ENCODE measurements at regions not wholly inside any gene's neighbourhood (a gene's known extent, or its start where the extent isn't known, plus 50 kb on each side); places are given as distances from the start of the nearest gene placed in this dataset.
"Not testable (repeated sequence)": the region's sequence is repeated elsewhere in the genome, so short reads cannot be mapped to it uniquely, and the experiment has no call there.

- H3K9me3 ChIP-seq (replicated peaks; ENCODE audit: control insufficient read depth, insufficient read depth, low read length); FAIRE-seq; H3K27ac ChIP-seq (ENCODE audit: insufficient read depth, low read depth, low read length); H3K27me3 ChIP-seq (ENCODE audit: control insufficient read depth in 2 of 2, insufficient read depth in 2 of 2, low read length in 2 of 2); DNase-seq (ENCODE audit: low read depth, low spot score); H3K9ac ChIP-seq (replicated peaks; ENCODE audit: extremely low read depth, insufficient read depth, low read length); intact Hi-C loops (cut with micrococcal nuclease); H3K4me2 ChIP-seq (ENCODE audit: insufficient read depth, low read length); H3K4me3 ChIP-seq (replicated peaks in 1 of 3; ENCODE audit: insufficient read depth in 1 of 3, low read depth in 1 of 3, low read length in 3 of 3); H3K9me1 ChIP-seq (replicated peaks; ENCODE audit: control insufficient read depth, extremely low read depth, insufficient read depth, low read length); POLR2A ChIA-PET; H3K79me2 ChIP-seq (ENCODE audit: control insufficient read depth, insufficient read depth, low read length); H3K4me1 ChIP-seq (ENCODE audit: control insufficient read depth, extremely low read depth, insufficient read depth, low read length); H3K36me3 ChIP-seq (ENCODE audit: control insufficient read depth in 2 of 2, extremely low read depth in 1 of 2, insufficient read depth in 2 of 2, low read length in 2 of 2); BruUV-seq (replicated peaks); H2AFZ ChIP-seq (ENCODE audit: low read depth, low read length); dilution Hi-C loops (cut with MboI; ENCODE audit: extremely low pct_ligation_motif_present, low sequenced_read_pairs); CTCF ChIA-PET; H4K20me1 ChIP-seq (replicated peaks; ENCODE audit: control insufficient read depth, extremely low read depth, insufficient read depth, low read length): not testable (repeated sequence)
These were observed 901.7 kb downstream of the TUBA3C start for GRCh38 chr13:18279971-18280370.

- H3K9me3 ChIP-seq (replicated peaks; ENCODE audit: control insufficient read depth, insufficient read depth, low read length); H3K4me3 ChIP-seq (replicated peaks in 1 of 3; ENCODE audit: insufficient read depth in 1 of 3, low read depth in 1 of 3, low read length in 3 of 3); H3K36me3 ChIP-seq (ENCODE audit: control insufficient read depth in 2 of 2, extremely low read depth in 1 of 2, insufficient read depth in 2 of 2, low read length in 2 of 2); dilution Hi-C loops (cut with MboI; ENCODE audit: extremely low pct_ligation_motif_present, low sequenced_read_pairs); H4K20me1 ChIP-seq (replicated peaks; ENCODE audit: control insufficient read depth, extremely low read depth, insufficient read depth, low read length); H3K9me1 ChIP-seq (replicated peaks; ENCODE audit: control insufficient read depth, extremely low read depth, insufficient read depth, low read length); DNase-seq (ENCODE audit: low read depth, low spot score); BruUV-seq (replicated peaks); H3K27ac ChIP-seq (ENCODE audit: insufficient read depth, low read depth, low read length); H2AFZ ChIP-seq (ENCODE audit: low read depth, low read length); H3K4me2 ChIP-seq (ENCODE audit: insufficient read depth, low read length); H3K4me1 ChIP-seq (ENCODE audit: control insufficient read depth, extremely low read depth, insufficient read depth, low read length); H3K9ac ChIP-seq (replicated peaks; ENCODE audit: extremely low read depth, insufficient read depth, low read length); H3K79me2 ChIP-seq (ENCODE audit: control insufficient read depth, insufficient read depth, low read length); CTCF ChIA-PET; FAIRE-seq; H3K27me3 ChIP-seq (ENCODE audit: control insufficient read depth in 2 of 2, insufficient read depth in 2 of 2, low read length in 2 of 2); intact Hi-C loops (cut with micrococcal nuclease); POLR2A ChIA-PET: not testable (repeated sequence)
These were observed 904.3 kb downstream of the TUBA3C start for GRCh38 chr13:18277372-18277771.

DNA sequence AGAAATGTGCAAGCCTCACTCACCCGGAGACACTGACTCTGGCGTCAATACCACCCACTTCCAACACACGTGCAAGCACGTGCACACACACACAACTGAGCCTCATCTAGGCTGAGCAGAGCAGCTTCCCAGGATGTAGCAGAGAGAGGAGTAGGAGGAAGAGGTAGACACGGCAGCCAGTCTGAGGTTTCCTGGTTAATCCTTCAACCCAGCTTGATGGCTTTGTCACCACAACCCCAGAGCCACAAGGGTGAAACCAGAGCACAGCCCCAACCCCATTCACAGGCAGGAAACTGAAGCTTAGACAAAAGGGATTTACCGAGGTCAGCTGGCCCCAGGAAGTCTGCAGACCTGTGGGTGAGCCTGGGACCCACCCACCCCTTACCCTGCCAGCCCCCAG lies 905.3 kb downstream of the TUBA3C start:
- H3K9ac ChIP-seq (replicated peaks; ENCODE audit: extremely low read depth, insufficient read depth, low read length); H3K9me3 ChIP-seq (replicated peaks; ENCODE audit: control insufficient read depth, insufficient read depth, low read length); H3K27me3 ChIP-seq (ENCODE audit: control insufficient read depth in 2 of 2, insufficient read depth in 2 of 2, low read length in 2 of 2); FAIRE-seq; intact Hi-C loops (cut with micrococcal nuclease); POLR2A ChIA-PET; H4K20me1 ChIP-seq (replicated peaks; ENCODE audit: control insufficient read depth, extremely low read depth, insufficient read depth, low read length); H3K36me3 ChIP-seq (ENCODE audit: control insufficient read depth in 2 of 2, extremely low read depth in 1 of 2, insufficient read depth in 2 of 2, low read length in 2 of 2); DNase-seq (ENCODE audit: low read depth, low spot score); H3K4me1 ChIP-seq (ENCODE audit: control insufficient read depth, extremely low read depth, insufficient read depth, low read length); H2AFZ ChIP-seq (ENCODE audit: low read depth, low read length); H3K4me3 ChIP-seq (replicated peaks in 1 of 3; ENCODE audit: insufficient read depth in 1 of 3, low read depth in 1 of 3, low read length in 3 of 3); dilution Hi-C loops (cut with MboI; ENCODE audit: extremely low pct_ligation_motif_present, low sequenced_read_pairs); H3K27ac ChIP-seq (ENCODE audit: insufficient read depth, low read depth, low read length); BruUV-seq (replicated peaks); H3K4me2 ChIP-seq (ENCODE audit: insufficient read depth, low read length); CTCF ChIA-PET; H3K9me1 ChIP-seq (replicated peaks; ENCODE audit: control insufficient read depth, extremely low read depth, insufficient read depth, low read length); H3K79me2 ChIP-seq (ENCODE audit: control insufficient read depth, insufficient read depth, low read length): not testable (repeated sequence)

DNA sequence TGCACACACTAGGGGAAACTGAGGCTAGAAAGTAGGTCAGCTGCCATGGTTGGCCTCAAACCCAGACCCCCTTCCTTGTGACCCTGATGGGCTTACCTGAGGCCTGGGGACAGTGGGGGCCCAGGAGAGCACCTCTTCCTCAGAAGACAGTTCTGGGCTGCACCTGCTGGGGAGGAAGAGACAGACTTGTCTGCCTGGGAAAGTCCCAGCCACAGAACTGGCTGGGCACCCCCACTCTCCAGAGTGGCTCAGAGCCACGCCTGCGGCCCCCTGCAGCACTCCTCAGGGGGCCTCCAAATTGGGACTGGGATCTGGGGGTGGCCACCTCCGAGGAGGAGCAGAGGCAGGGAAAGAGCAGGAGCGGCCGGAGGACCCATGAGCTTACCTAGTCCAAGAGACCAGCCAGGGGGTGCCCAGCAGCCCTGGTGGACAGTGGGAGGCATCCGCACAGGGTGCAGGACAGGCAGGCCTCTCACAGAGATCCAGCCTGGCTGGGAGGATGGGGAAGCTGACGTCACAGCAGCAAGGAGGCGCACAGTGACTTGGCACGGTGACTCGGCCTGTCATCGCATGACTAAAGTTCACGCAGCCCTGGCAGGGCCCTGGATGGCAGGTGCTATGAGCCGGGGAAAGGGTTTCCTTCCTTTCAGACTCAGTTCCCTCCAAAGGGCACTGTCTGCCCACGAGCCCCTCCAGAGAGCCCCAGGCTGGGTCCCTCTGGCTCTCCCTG lies 907.7 kb downstream of the TUBA3C start:
- H3K27ac ChIP-seq (ENCODE audit: insufficient read depth, low read depth, low read length); H4K20me1 ChIP-seq (replicated peaks; ENCODE audit: control insufficient read depth, extremely low read depth, insufficient read depth, low read length); FAIRE-seq; dilution Hi-C loops (cut with MboI; ENCODE audit: extremely low pct_ligation_motif_present, low sequenced_read_pairs); intact Hi-C loops (cut with micrococcal nuclease); H3K9me1 ChIP-seq (replicated peaks; ENCODE audit: control insufficient read depth, extremely low read depth, insufficient read depth, low read length); POLR2A ChIA-PET; H3K36me3 ChIP-seq (ENCODE audit: control insufficient read depth in 2 of 2, extremely low read depth in 1 of 2, insufficient read depth in 2 of 2, low read length in 2 of 2); H3K4me1 ChIP-seq (ENCODE audit: control insufficient read depth, extremely low read depth, insufficient read depth, low read length); H3K9me3 ChIP-seq (replicated peaks; ENCODE audit: control insufficient read depth, insufficient read depth, low read length); H3K4me2 ChIP-seq (ENCODE audit: insufficient read depth, low read length); CTCF ChIA-PET; H2AFZ ChIP-seq (ENCODE audit: low read depth, low read length); H3K27me3 ChIP-seq (ENCODE audit: control insufficient read depth in 2 of 2, insufficient read depth in 2 of 2, low read length in 2 of 2); H3K9ac ChIP-seq (replicated peaks; ENCODE audit: extremely low read depth, insufficient read depth, low read length); H3K79me2 ChIP-seq (ENCODE audit: control insufficient read depth, insufficient read depth, low read length); H3K4me3 ChIP-seq (replicated peaks in 1 of 3; ENCODE audit: insufficient read depth in 1 of 3, low read depth in 1 of 3, low read length in 3 of 3); BruUV-seq (replicated peaks); DNase-seq (ENCODE audit: low read depth, low spot score): not testable (repeated sequence)
